AG09309 (cell line): ENCODE measurements at regions not wholly inside any gene's neighbourhood (a gene's known extent, or its start where the extent isn't known, plus 50 kb on each side); places are given as distances from the start of the nearest gene placed in this dataset.

Experiments used
- DNase-seq: peaks from one replicate; pipeline ENCODE4 v3.0.0-alpha.2; 2010; ENCODE audit warnings: low read depth
- H3K4me3 ChIP-seq: 2 replicates; pipeline ENCODE4 v1.5.1; 2011; ENCODE audit warnings: mild to moderate bottlenecking, low read depth, low read length, moderate library complexity; ENCODE audit not compliant: control insufficient read depth
- CTCF ChIP-seq: IDR thresholded peaks from 2 replicates; pipeline ENCODE4 v1.5.1; 2011; ENCODE audit warnings: mild to moderate bottlenecking, low read depth, low read length, inconsistent platforms; ENCODE audit not compliant: insufficient read depth, control insufficient read depth; ENCODE audit errors: missing control alignments

GRCh38 chr7:84595026-84595425, 400.4 kb upstream of the SEMA3A start:
- TF ChIP-seq CTCF = no peak
- DNase-seq = no peak
- H3K4me3 ChIP-seq = no peak overlapping the region

- no peak for TF ChIP-seq CTCF
- H3K4me3 ChIP-seq = no peak overlapping the region
- no peak for DNase-seq
Measured at GRCh38 chr7:84591897-84592296, 397.3 kb upstream of the SEMA3A start.

GRCh38 chr7:84589012-84589411, 394.4 kb upstream of the SEMA3A start:
- DNase-seq = no peak
- H3K4me3 ChIP-seq = no peak overlapping the region
- no peak for TF ChIP-seq CTCF

GRCh38 chr7:84583331-84583730, 388.7 kb upstream of the SEMA3A start:
- TF ChIP-seq CTCF = no peak
- no peak overlapping the region for H3K4me3 ChIP-seq
- DNase-seq = no peak

GRCh38 chr7:84582747-84583146, 388.2 kb upstream of the SEMA3A start:
- no peak overlapping the region for H3K4me3 ChIP-seq
- DNase-seq = no peak
- no peak for TF ChIP-seq CTCF

- DNase-seq = no peak
- TF ChIP-seq CTCF = no peak
- no peak overlapping the region for H3K4me3 ChIP-seq
Measured at GRCh38 chr7:84578825-84579224, 384.2 kb upstream of the SEMA3A start.

GRCh38 chr7:84568781-84569180, 374.2 kb upstream of the SEMA3A start:
- no peak for TF ChIP-seq CTCF
- H3K4me3 ChIP-seq = no peak overlapping the region
- no peak for DNase-seq
